Endothelial cell of umbilical vein (primary cell): ENCODE measurements at regions not wholly inside any gene's neighbourhood (a gene's known extent, or its start where the extent isn't known, plus 50 kb on each side); places are given as distances from the start of the nearest gene placed in this dataset.

Source experiments
- BruUV-seq: library from RNA; stranded (reverse); fragments of 400-500 nt; replicated peaks from 2 replicates; lab custom pipeline; 2021; lab: Mats Ljungman, UMichigan
- CTCF ChIA-PET: fragments of 300-600, 350-600 bp; sonication (Branson Sonifier 250); formaldehyde crosslinking; loops from one replicate; lab custom pipeline; 2021; ENCODE audit warnings: antibody characterized with exemption, inconsistent platforms; lab: Charles Lee
- POLR2A ChIA-PET: fragments of 300-600, 350-600 bp; sonication (Branson Sonifier 250); formaldehyde crosslinking; loops from one replicate; lab custom pipeline; 2021; ENCODE audit warnings: antibody characterized with exemption, inconsistent platforms; lab: Charles Lee
- DNase-seq: peaks from one replicate; pipeline ENCODE4 v3.0.0-alpha.2; 2011; ENCODE audit warnings: low read depth, low spot score
- FAIRE-seq: peaks from 2 replicates; lab custom pipeline; 2011; peaks lifted over from hg19 to GRCh38; lab: Jason Lieb, UNC
- H2AFZ ChIP-seq: 2 replicates; pipeline ENCODE4 v1.6.0; 2012; ENCODE audit warnings: low read depth, low read length, control low read depth, inconsistent platforms
- H3K27ac ChIP-seq: 2 replicates; pipeline ENCODE4 v1.5.1; 2011; ENCODE audit warnings: low read depth, mild to moderate bottlenecking, control low read depth, low read length, moderate library complexity; ENCODE audit not compliant: insufficient read depth
- H3K27me3 ChIP-seq, 2 experiments: 2 replicates each; pipeline versions ENCODE4 v1.6.0 to v1.6.1; 2011; ENCODE audit warnings: low read length in 2 of 2, mixed read lengths in 1 of 2; ENCODE audit not compliant: control insufficient read depth in 2 of 2, insufficient read depth in 2 of 2
- H3K36me3 ChIP-seq, 2 experiments: 2 replicates in 1 of 2; 3 replicates in 1 of 2; pipeline ENCODE4 v1.5.1; 2011; ENCODE audit warnings: low read length in 2 of 2, mild to moderate bottlenecking in 1 of 2, moderate library complexity in 1 of 2; ENCODE audit not compliant: control insufficient read depth in 2 of 2, insufficient read depth in 2 of 2; ENCODE audit errors: extremely low read depth in 1 of 2
- H3K4me1 ChIP-seq: 3 replicates; pipeline ENCODE4 v1.5.1; 2011; ENCODE audit warnings: mild to moderate bottlenecking, low read length; ENCODE audit not compliant: control insufficient read depth, insufficient read depth; ENCODE audit errors: extremely low read depth
- H3K4me2 ChIP-seq: 2 replicates; pipeline ENCODE4 v1.6.1; 2011; ENCODE audit warnings: low read length, control low read depth, mixed read lengths; ENCODE audit not compliant: insufficient read depth
- H3K4me3 ChIP-seq, 3 experiments: fragments of 200-600 bp in 1 of 3; sonication (generic), shearing (Covaris generic) in 1 of 3; replicated peaks in 1 of 3; 2 replicates each; pipeline ENCODE4 v1.5.1; 2011 to 2016; ENCODE audit warnings: control low read depth in 3 of 3, low read length in 3 of 3, mild to moderate bottlenecking in 2 of 3, inconsistent platforms in 1 of 3, low read depth in 1 of 3, moderate library complexity in 1 of 3; ENCODE audit not compliant: insufficient read depth in 1 of 3
- H3K79me2 ChIP-seq: 2 replicates; pipeline ENCODE4 v1.6.0; 2012; ENCODE audit warnings: low read length, inconsistent platforms; ENCODE audit not compliant: control insufficient read depth, insufficient read depth
- H3K9ac ChIP-seq: replicated peaks from 2 replicates; pipeline ENCODE3; 2011; ENCODE audit warnings: low read length, control low read depth; ENCODE audit not compliant: insufficient read depth; ENCODE audit errors: extremely low read depth
- H3K9me1 ChIP-seq: replicated peaks from 3 replicates; pipeline ENCODE4 v1.6.0; 2011; ENCODE audit warnings: mild to moderate bottlenecking, low read length; ENCODE audit not compliant: control insufficient read depth, insufficient read depth; ENCODE audit errors: extremely low read depth
- H3K9me3 ChIP-seq: replicated peaks from 2 replicates; pipeline ENCODE4 v1.5.1; 2012; ENCODE audit warnings: low read length, inconsistent platforms; ENCODE audit not compliant: control insufficient read depth, insufficient read depth
- H4K20me1 ChIP-seq: replicated peaks from 2 replicates; pipeline ENCODE3; 2011; ENCODE audit warnings: mild to moderate bottlenecking, low read length; ENCODE audit not compliant: control insufficient read depth, insufficient read depth; ENCODE audit errors: extremely low read depth
- CTCF ChIP-seq, 2 donors: IDR thresholded peaks; 1 replicate in 1 of 2; 2 replicates in 1 of 2; pipeline ENCODE4 v1.5.1; 2011; ENCODE audit warnings: low read length in 2 of 2, mild to moderate bottlenecking in 2 of 2, moderate library complexity in 2 of 2, control low read depth in 1 of 2, inconsistent platforms in 1 of 2, low read depth in 1 of 2; ENCODE audit not compliant: insufficient read depth in 1 of 2; ENCODE audit errors: extremely low read depth in 1 of 2
- EZH2 ChIP-seq: IDR thresholded peaks from 2 replicates; pipeline ENCODE4 v1.6.1; 2012; ENCODE audit warnings: borderline replicate concordance, low read depth, mild to moderate bottlenecking, moderate library complexity, low read length, inconsistent platforms; ENCODE audit not compliant: severe bottlenecking
- FOS ChIP-seq: IDR thresholded peaks from 2 replicates; pipeline ENCODE4 v1.6.1; 2011; ENCODE audit warnings: mild to moderate bottlenecking, low read length, moderate library complexity, borderline replicate concordance; ENCODE audit not compliant: insufficient read depth
- GATA2 ChIP-seq: IDR thresholded peaks from 2 replicates; pipeline ENCODE4 v1.7.0; 2011; ENCODE audit warnings: low read depth, mild to moderate bottlenecking, moderate library complexity, mixed read lengths, low read length; ENCODE audit not compliant: insufficient read length, insufficient read depth
- JUN ChIP-seq: IDR thresholded peaks from 2 replicates; pipeline ENCODE4 v1.6.1; 2011; ENCODE audit warnings: borderline replicate concordance, low read depth; ENCODE audit not compliant: insufficient read length, insufficient read depth
- MAX ChIP-seq: IDR thresholded peaks from 2 replicates; pipeline ENCODE4 v1.6.1; 2011; ENCODE audit not compliant: insufficient read depth, insufficient read length
- MYC ChIP-seq: IDR thresholded peaks from one replicate; pipeline ENCODE4 v1.6.1; 2011; ENCODE audit warnings: mild to moderate bottlenecking, low read depth, low read length
- POLR2A ChIP-seq: IDR thresholded peaks from 2 replicates; pipeline ENCODE4 v1.6.1; 2012; ENCODE audit warnings: low read depth, mild to moderate bottlenecking, control low read depth, low read length
- POLR2AphosphoS5 ChIP-seq: IDR thresholded peaks from 2 replicates; pipeline ENCODE4 v1.6.1; 2012; ENCODE audit warnings: low read depth, mild to moderate bottlenecking, control low read depth, low read length, moderate library complexity; ENCODE audit not compliant: insufficient read depth
- dilution Hi-C: fragments of 300-500 bp; cut with MboI; formaldehyde crosslinking; loops from one replicate; pipeline ENCODE4 v1.15.0; 2019; ENCODE audit warnings: low sequenced_read_pairs; ENCODE audit not compliant: extremely low pct_ligation_motif_present
- intact Hi-C: fragments of 100-400 bp; cut with micrococcal nuclease; formaldehyde crosslinking; loops from one replicate; pipeline ENCODE4 v1.10.0; 2022

- Histone ChIP-seq H3K27ac (no peak overlapping the region), H3K4me3 (no peak overlapping the region), H4K20me1 (no peaks in the 10 kb centered on the region), H3K36me3 (no peaks in the 10 kb centered on the region), H3K9me1 (no peaks in the 10 kb centered on the region), H2AFZ (no peak overlapping the region), H3K9me3 (peaks cover 5% of the 10 kb centered on the region), H3K9ac (no peak overlapping the region), H3K4me2 (no peak overlapping the region), H3K4me1 (no peaks in the 10 kb centered on the region), H3K79me2 (no peaks in the 10 kb centered on the region), H3K27me3 (no peaks in the 10 kb centered on the region)
- CTCF ChIA-PET = no interaction called here
- dilution Hi-C loops (no loop called here), intact Hi-C loops (no loop called here)
- POLR2A ChIA-PET = no interaction called here
- DNase-seq = no peak
- no peak for FAIRE-seq
- no TSS peak for BruUV-seq
- no peak for TF ChIP-seq POLR2A
- TF ChIP-seq EZH2 = no peak
- TF ChIP-seq GATA2 = no peak
- no peak for TF ChIP-seq JUN
- TF ChIP-seq MYC = no peak
- no peak for TF ChIP-seq CTCF (IDR thresholded peaks at IDR 0.05; ENCODE audit: extremely low read depth in 1 of 2, insufficient read depth in 1 of 2, low read depth in 1 of 2, low read length in 2 of 2)
- TF ChIP-seq FOS = no peak
- no peak for TF ChIP-seq MAX
- no peak for TF ChIP-seq POLR2AphosphoS5
These were observed 274.3 kb upstream of the FOXQ1 start for GRCh38 chr6:1037430-1038202.
